ENCODE measurements at regions not wholly inside any gene's neighbourhood (a gene's known extent, or its start where the extent isn't known, plus 50 kb on each side); places are given as distances from the start of the nearest gene placed in this dataset.

DNA sequence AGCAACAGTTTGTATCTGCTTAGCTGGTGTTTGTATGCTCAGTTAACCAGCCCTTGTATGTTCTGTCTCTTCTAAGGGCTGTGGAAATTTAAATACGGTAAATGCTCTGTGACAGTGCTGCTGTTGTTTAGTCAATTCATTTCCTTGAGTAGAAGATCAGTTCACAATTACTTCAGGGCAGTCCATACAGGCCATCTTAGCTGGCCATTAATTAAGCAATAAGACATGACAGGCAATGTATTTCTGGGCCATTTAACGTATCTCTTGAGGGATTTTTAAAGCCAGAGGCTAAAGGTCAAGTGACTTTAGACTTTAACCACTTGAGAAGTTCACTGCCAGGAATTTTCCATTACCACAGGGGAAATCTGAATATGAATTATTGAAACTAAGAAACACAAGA, 351.8 kb downstream of the ZIC1 start:
- DNase-seq: no peak

DNA sequence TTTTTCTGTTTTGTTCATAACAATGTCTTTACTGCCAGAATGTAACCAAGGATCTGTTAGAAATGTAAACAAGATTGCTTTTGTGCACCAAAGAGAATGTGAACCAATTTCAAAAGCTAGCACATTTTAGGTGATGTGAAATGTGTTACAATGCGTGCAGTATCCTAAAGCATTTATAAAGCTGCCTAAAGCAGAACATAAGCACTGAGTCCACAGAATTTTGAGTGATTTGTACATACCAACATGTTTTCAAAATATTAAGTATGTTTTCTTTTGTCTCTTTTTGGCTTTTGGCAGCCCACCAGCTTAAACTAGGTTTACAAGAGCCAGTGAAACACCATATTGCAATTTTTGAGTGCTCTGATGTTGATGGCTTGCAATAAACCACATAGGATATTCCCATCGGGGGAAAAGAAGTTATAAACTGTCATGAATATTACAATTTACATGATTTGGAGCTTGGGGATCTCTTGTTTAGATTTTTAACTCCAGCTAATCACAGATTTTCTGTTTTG, 364.0 kb downstream of the ZIC1 start:
- DNase-seq: no peak

DNA sequence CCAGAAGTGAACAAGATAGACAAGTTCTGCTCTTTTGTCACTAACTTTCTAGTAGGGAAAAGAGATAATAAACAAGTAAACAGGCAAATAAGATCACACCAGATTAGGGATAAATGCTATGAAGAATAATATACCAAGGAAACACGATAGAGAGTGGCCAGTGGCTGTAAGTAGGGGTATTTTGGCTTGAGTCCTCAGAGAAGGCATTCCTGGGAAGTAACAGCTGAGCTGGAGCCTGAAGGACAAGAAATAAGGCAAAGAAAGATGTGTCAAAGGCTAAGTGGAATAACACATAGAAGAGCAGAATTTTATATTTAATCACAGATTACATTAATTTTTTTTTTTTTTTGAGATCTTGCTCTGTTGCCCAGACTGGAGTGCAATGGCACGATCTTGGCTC, 366.2 kb downstream of the ZIC1 start:
- no peak for DNase-seq

DNA sequence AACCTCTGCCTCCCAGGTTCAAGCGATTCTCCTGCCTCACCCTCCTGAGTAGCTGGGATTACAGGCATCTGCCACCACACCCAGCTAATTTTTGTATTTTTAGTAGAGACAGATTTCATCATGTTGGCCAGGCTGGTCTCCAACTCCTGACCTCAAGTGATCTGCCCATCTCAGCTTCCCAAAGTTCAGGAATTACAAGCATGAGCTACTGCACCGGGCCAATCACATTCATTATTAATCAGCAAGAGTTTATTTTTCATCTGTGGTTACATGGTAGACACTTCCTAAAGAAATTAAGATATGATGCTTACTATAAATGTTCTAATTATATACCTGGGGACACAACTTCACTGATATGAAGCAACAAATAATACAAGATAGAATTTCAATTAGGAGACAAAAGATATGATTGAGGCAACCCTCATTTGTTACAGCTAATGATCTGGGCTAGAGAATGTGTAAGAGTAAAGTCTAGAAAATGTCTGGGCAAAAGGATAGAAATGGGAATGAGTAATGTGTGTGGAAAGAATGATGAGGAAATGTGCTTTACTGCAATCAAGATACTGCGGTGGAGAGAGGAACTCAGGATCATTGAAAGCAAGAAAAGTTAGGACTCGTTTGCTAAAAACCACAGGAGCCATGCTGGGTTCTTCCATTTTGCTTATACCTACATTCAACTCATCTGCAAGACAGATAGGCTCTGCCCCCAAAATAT, 366.8 kb downstream of the ZIC1 start:
- no peak for DNase-seq

DNA sequence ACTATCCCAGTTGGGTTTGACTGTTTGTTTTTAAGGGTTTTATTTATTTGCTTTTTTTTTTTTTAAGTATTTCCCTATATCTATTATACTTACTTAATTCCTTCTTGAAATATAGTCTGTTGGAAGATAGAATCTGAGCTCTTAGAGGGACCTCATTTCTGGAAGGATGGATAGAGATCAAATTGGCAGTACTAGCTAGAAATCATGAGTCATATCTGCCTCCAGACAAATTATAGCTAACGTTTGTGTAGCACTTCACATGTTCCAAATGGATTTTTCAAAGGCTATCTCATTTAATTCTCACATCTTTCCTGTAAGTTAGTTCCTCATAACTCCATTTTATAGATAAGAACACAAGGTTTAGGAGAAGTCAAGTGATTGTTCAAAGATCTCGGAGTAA, 384.7 kb downstream of the ZIC1 start:
- DNase-seq: no peak

DNA sequence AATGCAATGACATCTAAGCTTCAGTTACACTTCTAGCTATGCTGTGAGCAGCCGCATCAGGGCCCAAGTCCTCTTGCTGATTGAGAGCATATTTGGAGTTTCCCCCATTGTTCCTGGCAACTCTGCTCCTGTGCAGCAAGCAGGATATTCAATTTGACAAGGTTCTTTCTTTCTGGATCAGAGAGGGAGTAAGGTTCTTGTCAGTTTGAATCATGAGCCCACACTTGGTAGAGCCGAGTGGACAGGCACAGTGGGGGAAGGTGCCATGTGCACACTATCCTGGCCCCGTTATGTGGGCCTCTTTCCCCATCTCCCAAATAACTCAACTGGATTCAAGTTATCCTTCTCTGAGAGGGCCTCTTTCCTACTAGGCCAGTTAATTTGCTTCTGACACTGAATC, 385.4 kb downstream of the ZIC1 start:
- no peak for DNase-seq

DNA sequence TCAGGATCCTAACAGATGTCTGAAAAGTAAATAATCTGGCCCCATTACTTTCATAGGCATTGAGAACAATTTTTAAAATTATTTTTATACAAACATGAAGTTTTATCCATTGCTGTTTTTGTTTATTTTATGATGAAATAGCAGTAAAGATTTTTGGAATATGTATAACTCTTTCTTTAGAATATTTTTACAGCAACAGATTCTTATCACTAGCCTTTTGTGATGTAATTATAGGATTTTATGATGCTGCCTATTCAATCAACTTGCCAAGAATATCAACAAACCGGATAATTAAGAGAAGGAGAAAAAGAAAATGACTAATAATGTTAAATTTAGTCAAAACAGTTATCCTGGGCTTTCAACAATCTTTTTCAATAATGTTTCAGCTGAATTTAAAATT, 386.3 kb downstream of the ZIC1 start:
- DNase-seq: no peak

DNA sequence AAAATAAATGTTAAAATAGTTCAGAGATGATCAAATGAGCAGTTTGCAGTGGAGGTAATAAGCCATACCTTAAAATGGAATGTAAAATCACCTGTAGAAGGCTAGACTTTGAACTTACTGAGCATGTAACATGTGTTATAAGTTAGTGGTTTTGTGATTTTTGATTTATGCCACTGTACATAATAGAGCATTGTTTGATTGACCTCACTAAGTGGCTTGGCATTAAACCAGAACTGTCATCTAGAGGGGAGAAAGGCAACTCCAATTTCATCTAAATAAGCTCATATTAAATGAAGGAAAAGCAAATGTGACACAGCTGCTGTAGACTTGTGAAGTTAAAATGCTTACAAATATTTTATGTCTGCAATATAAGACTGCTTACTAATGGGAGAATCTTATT, 387.9 kb downstream of the ZIC1 start:
- DNase-seq: no peak

DNA sequence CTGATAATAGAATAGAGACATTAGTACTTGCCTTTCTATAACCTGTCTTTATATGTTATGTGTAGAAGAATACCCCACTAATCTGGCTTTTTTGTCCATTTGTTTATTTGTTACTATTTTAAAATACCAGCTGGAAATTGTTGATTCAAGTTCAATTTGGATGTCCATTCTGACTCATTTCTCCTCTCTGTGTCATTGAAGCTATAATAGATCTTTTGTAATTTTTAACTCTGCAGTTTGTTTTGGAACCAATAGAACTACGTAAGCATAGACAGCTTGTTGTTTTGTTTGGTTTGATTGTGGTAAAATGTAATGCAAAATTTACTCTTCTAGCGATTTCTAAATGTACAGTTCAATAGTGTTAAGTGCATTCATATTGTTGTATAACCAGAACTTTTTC, 390.4 kb downstream of the ZIC1 start:
- no peak for DNase-seq

DNA sequence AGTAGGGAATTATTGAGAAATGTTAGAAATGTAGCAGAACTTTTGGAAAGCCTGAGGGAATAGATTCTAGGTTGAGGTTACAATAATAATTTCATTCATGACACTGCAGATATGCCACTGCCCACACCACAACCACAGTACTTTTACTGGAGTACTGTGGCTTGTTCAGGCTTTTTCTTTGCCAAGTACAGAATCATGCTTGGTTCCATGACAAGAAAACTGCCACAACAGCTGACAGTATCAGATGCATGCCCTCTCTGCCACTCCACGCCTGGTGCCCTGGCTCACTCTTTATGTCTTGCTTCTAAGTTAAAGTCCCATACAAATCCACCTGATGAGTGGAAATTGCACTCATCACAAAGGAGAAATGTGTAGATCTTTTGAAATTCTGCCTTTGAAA, 398.6 kb downstream of the ZIC1 start:
- DNase-seq: no peak

DNA sequence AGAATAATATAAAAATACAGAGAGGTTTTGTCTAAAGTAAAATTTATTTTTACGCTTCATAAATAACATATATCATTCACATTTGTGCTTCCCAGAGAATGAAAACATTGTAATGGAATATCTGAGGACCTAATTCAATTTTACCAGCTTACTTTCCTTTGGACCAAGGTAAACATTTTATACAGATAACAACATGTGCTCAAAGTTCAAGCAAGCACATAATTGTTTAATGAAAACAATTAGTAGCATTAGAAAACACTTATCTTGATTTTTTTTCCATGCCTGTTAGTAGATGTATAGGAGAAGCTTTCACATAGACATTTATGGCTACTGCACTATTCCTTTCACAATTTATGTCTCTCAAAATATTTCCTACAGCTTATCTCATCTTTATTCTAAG, 400.0 kb downstream of the ZIC1 start:
- DNase-seq: no peak

DNA sequence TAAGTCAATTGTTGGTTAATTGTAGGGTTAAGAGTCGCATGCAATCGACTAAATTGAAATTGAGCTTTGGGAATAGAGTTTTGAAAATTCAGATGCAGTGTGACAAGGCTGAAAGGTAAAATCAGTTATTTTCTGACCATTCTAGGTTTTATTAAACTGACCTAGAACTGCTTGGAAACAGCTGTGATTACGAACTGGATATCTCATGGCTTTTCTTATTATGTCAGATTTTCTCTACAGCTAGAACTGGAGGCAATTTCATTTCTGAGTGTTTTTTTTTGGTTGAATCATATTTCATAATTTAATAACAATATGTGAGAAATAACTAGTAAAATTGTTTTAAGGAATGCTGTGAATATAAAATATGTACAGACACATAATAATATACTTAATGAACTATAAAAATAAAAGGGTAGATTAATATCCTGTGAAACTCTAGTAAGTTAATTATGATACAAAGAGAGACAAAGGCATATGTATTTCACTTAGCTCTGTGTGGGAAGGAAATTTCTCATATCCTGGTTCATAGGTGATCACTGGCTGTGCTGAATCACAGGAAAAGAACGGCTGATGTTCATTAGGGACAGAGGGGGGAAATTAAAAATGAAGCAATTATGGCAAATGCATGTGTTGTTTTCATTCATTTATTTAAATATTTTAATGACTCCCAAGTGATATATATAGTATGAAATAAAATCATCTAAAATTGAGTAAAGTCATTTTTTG, 403.2 kb downstream of the ZIC1 start:
- DNase-seq: no peak

DNA sequence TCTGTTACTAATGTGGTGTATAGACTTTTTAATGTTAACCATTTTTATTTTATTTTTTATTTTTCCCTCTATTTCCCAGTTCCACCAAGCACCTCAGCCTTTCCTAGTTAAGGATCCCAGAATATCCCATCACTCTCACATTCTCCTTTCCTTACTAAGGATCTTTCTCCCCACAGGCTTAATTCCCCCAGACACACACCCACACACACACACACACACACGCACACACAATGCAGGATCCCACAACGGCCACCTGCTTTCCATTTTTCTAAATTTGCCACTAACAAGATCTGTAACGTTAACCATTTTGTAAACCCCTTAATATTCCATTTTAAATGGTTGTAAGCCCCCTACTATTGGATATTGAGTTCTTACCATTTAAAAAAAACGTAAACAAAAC, 404.1 kb downstream of the ZIC1 start:
- DNase-seq: no peak

DNA sequence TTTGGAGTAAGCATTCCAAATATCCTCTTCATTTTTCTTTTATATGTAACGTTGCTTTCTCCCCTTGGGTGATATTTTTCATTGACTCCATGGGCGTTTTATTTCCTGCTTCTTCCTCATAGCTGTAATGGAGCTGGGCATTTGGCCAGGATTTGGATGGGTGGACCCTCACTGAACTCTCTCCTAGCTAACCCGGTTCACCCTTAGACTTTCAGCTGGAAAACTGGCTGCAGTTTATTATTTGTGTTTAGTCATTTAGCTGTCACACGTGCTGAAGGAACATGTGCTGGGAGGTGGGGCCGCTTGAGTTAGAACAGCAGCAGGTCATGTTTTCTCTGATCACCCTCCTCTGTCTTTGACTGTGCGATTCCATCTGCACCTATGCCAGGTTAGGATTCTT, 407.6 kb downstream of the ZIC1 start:
- no peak for DNase-seq

DNA sequence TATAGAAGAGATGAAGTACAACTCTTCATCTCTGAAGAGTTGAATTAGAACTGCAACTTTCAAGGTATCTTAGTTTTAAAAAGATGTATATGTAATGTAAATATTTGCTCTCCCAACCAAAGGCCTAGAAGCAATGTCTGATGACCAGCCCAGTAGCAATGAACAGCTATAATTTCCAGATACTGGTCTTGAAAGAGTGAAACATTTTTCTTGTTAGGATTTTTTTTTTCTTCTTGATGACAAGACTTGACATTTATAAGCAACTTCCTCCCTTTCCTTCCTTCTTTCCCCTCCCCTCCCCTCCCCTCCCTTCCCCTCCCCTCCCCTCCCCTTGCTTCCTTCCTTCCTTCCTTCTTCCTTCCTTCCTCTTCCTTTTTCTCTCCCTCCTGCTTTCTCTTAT, 423.4 kb downstream of the ZIC1 start:
- DNase-seq: no peak

DNA sequence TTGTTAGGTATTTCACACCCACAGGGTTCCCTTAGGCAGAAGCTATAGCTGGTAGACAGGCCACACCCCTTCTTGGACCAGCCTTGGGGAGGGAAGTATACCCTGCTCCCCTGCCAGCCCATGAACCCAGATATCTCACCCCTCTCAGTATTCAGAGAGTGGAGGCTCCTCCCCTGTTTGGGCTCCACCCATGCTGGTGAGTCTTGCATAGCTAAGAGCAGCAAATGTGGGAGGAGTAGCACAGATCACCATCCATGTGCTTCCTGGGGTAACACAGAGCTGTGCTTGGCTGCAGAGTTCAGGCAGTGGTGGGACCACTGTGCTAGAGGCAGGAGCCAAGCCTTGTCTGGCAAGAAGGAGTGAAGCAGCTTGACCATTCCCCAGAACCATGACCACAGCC, 427.2 kb downstream of the ZIC1 start:
- no peak for DNase-seq

DNA sequence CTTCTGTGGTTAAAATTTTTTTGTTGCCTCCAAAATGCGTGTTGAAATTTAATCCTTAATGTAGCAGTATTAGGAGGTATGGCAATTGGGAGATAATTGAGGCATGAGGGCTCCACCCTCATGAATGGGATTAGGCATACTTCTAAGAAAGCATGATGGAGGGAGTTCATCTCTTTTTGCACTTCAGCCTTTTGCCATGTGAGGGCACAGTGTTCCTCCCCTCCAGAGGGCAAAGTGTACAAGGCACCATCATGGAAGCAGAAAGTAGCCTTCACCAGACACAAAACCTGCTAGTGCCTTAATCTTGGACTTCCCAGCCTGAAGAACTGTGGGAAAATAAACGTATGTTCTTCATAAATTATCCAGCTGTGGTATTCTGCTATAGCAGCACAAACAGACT, 429.5 kb downstream of the ZIC1 start:
- no peak for DNase-seq

DNA sequence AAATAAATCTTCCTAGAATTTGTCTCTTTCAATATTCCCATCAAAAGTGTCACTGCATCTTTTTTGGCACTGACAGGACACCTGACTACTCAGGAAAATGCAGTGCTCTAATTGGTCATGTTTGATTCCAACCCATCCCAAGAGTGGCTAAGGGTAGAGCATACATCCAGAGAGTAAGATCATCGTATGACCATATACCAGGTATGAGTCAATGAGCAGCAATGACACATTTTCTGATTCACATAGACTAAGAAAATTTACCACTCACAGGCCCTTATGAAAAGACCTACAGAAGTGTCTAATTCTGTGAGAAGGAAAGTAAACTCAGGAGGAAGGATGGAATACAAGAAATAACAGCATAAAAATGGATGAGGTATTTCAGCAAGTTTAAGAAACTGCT, 434.2 kb downstream of the ZIC1 start:
- no peak for DNase-seq

DNA sequence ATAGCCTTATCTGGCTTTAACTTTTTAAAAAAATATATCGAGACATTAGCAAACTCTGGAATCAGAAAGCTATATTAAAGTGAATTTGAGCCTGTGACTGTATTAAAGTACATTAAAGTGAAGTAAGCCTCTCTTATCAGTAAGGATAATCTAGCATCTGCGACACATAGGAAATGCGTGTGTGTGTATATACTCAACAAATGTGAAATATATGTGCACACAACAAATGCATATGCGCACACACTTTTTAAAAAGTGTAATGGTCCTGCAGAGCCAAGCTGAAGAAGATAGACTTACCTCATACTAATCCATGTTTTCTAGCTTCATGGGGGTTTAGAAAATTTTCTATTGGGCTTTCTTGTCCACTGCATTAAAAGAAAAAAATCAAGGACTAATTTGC, 437.1 kb downstream of the ZIC1 start:
- DNase-seq: no peak

DNA sequence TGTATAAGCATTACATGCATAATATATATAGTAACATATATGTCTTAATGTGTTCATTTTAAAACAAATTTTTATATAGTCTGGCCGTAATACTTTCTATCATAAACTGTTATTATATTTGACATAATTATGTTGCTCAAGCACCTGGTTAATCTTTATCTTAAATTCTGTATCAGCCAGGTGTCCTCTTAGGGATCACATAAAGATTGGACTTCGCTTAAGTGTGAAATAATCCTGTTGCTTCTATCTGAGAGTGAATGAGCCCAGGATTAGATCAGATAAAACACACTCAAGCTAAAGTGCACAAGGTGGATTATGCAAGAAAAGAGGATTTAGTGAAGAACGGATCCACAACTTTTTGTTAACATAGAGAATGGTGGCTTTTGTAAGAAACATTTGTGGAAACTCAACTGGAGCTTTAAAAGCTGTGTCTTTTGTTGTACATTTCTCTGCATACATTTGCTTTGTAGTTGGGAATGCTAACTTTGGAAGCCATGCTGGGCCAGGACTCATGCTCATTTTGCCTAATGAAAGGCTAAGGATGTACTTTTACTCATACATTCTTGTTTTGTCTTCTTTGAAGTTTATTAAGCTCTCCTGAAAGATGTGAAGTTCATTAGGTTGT, 437.8 kb downstream of the ZIC1 start:
- DNase-seq: no peak

DNA sequence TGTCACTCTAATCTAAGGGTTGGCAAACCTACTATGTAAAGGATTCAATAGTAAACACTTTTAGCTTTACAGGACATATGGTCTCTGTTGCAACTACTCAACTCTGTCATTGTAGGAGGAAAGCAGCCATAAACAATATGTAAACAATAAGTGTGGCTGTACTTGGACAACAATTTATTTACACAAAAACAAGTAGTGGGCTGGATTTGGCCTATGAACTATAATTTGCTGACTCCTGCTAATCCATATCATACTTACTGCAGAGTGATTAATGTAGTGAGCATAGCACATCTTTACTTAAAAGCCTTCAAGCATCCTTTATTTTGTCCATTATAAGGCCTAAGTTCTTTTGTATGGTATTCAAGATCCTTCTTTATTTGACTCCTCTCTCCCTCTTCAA, 441.9 kb downstream of the ZIC1 start:
- DNase-seq: no peak

DNA sequence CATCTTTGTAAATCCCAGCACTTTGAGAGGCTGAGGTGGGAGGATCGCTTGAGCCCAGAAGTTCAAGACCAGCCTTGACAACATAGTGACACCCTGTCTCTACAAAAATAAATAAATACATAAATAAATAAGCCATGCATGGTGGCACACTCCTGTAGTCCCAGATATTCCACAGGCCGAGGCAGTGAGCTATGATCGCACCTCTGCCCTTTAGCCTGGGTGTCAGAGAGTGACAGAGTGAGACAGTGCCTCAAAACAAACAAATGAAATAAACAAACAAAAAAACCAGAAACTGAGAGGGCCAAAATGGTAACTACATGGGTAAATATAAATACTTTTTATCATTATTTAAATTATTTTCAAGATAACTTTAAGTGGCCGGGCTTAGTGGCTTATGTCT, 445.4 kb downstream of the ZIC1 start:
- no peak for DNase-seq

DNA sequence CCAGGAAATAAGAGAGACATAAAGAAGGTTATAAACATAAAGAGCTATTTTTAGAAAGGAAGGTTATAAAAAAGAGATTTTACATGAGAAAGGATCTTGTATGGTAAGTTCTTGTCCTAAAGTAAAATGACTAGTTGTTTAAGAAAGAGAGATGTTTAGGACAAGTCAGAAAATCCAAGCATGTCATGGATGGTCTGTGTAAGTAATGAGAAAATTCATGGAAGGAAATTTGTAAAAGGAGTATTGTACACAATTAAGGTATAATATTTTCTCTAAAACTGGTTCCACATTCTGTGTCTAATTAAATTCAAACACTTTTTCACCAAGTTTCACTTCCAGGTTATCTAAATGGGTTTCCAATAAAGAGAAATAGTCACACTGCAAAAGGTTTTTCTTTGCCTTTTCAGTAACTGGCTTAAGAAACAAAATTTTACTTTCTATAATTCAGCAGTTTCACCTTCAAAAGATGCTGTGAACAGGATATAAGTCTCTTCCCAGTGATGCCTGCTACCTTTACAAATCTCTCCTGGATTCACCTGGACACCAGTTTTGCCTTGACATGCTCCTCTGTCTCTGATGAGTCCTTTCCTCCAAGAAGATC, 455.7 kb downstream of the ZIC1 start:
- DNase-seq: no peak

DNA sequence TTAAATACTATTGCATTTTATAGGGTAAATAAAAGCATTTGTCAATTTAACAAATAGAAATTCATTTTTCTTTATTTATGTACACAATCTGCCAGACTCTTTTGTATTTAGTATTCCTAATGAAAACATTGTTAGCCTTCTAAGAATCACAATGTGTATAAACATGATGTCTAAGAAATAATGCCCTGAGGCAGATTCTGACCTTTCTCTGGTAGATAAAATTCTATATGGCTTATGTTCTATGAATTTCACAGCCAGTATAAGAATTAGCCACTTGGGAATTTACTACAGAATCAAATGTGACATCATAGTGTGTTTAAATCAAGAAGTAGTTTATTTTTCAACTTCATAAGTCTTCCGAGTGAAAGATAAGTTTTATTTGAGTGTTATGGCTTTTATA, 457.4 kb downstream of the ZIC1 start:
- DNase-seq: no peak
